A549 (cell line): ENCODE measurements at regions not wholly inside any gene's neighbourhood (a gene's known extent, or its start where the extent isn't known, plus 50 kb on each side); places are given as distances from the start of the nearest gene placed in this dataset.

Experiments
- CHD2 ChIP-seq: fragments of 150-350 bp; IDR thresholded peaks from 2 replicates; pipeline ENCODE4 v1.6.1; 2014; ENCODE audit warnings: low read length; ENCODE audit not compliant: partially characterized antibody
- EP300 ChIP-seq, 2 experiments: fragments of >200 bp; sonication (Bioruptor Twin); formaldehyde crosslinking; IDR thresholded peaks; 2 replicates in 1 of 2; 3 replicates in 1 of 2; pipeline ENCODE4 v1.6.1; 2016 to 2017
- ESRRA ChIP-seq: fragments of 150-350 bp; IDR thresholded peaks from 2 replicates; pipeline ENCODE4 v1.6.1; 2014; ENCODE audit warnings: mild to moderate bottlenecking, low read length, borderline replicate concordance
- FOSL2 ChIP-seq, 2 experiments: fragments of 450-650 bp in 1 of 2; fragments of >200 bp in 1 of 2; sonication (Bioruptor Twin) in 1 of 2; formaldehyde crosslinking; IDR thresholded peaks; 2 replicates each; pipeline versions ENCODE4 v1.5.0 to v1.6.1; 2016 to 2020; ENCODE audit warnings: mild to moderate bottlenecking in 1 of 2, moderate library complexity in 1 of 2
- GATA3 ChIP-seq: IDR thresholded peaks from 2 replicates; pipeline ENCODE4 v1.6.1; 2012; ENCODE audit warnings: borderline replicate concordance
- HEYL ChIP-seq: fragments of 250-450 bp; sonication (Bioruptor Pico); IDR thresholded peaks from 2 replicates; pipeline ENCODE4 v1.8.0; 2021; ENCODE audit warnings: mild to moderate bottlenecking, moderate library complexity
- POLR2A ChIP-seq: IDR thresholded peaks from 2 replicates; pipeline ENCODE4 v1.6.1; 2012; ENCODE audit warnings: mild to moderate bottlenecking, low read length
- POLR2AphosphoS2 ChIP-seq: conservative IDR thresholded peaks from 2 replicates; pipeline ENCODE4 v1.6.1; 2012; ENCODE audit warnings: low read length, improper control_type of control experiment, inconsistent platforms
- RFX5 ChIP-seq: fragments of 450-650 bp; IDR thresholded peaks from 2 replicates; pipeline ENCODE4 v1.7.1; 2014; ENCODE audit warnings: antibody characterized with exemption, mild to moderate bottlenecking, moderate library complexity
- TF ChIP-seq, protein P1 (sequence below): fragments of >200 bp; sonication (Bioruptor Twin); formaldehyde crosslinking; IDR thresholded peaks from 3 replicates; pipeline ENCODE4 v1.5.1; 2016
- TF ChIP-seq, protein P2 (sequence below): fragments of 250-450 bp; sonication (Bioruptor Pico); IDR thresholded peaks from 2 replicates; pipeline ENCODE4 v1.5.0; 2021; ENCODE audit warnings: mild to moderate bottlenecking, moderate library complexity, borderline replicate concordance
- TF ChIP-seq, protein P3 (sequence below): fragments of 150-350 bp; IDR thresholded peaks from 2 replicates; pipeline ENCODE4 v1.6.1; 2014; ENCODE audit warnings: low read depth, mild to moderate bottlenecking, low read length
- TF ChIP-seq, protein P4 (sequence below): IDR thresholded peaks from 2 replicates; pipeline ENCODE4 v1.6.1; 2012; ENCODE audit warnings: low read depth, borderline replicate concordance

DNA sequence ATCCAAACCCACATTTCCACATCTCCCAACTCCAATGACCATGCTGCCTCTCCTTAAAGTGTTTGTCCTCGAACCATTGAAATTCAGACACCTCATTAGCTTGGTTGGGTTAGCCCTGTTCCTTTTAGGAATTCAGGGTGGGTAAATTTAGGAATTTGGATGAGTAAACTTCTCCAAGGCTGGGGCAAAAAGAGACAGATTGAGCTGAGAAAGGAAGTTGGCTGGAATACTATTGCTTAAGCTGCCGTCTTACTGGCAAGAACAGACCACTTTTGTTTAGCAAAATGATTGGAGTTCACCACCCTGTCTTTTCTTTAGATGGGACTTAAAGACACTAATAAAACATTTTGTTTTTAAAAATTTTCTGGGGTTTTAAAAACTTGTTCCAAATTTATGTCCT, 143.6 kb upstream of the GDNF start:
- TF ChIP-seq, protein P1, sequence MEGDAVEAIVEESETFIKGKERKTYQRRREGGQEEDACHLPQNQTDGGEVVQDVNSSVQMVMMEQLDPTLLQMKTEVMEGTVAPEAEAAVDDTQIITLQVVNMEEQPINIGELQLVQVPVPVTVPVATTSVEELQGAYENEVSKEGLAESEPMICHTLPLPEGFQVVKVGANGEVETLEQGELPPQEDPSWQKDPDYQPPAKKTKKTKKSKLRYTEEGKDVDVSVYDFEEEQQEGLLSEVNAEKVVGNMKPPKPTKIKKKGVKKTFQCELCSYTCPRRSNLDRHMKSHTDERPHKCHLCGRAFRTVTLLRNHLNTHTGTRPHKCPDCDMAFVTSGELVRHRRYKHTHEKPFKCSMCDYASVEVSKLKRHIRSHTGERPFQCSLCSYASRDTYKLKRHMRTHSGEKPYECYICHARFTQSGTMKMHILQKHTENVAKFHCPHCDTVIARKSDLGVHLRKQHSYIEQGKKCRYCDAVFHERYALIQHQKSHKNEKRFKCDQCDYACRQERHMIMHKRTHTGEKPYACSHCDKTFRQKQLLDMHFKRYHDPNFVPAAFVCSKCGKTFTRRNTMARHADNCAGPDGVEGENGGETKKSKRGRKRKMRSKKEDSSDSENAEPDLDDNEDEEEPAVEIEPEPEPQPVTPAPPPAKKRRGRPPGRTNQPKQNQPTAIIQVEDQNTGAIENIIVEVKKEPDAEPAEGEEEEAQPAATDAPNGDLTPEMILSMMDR: no peak
- TF ChIP-seq POLR2AphosphoS2: no peak
- TF ChIP-seq, protein P2, sequence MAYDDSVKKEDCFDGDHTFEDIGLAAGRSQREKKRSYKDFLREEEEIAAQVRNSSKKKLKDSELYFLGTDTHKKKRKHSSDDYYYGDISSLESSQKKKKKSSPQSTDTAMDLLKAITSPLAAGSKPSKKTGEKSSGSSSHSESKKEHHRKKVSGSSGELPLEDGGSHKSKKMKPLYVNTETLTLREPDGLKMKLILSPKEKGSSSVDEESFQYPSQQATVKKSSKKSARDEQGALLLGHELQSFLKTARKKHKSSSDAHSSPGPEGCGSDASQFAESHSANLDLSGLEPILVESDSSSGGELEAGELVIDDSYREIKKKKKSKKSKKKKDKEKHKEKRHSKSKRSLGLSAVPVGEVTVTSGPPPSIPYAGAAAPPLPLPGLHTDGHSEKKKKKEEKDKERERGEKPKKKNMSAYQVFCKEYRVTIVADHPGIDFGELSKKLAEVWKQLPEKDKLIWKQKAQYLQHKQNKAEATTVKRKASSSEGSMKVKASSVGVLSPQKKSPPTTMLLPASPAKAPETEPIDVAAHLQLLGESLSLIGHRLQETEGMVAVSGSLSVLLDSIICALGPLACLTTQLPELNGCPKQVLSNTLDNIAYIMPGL (CRISPR knock-in tag): no peak
- TF ChIP-seq POLR2A: no peak
- TF ChIP-seq EP300 (IDR thresholded peaks at IDR 0.05): no peak
- TF ChIP-seq, protein P3, sequence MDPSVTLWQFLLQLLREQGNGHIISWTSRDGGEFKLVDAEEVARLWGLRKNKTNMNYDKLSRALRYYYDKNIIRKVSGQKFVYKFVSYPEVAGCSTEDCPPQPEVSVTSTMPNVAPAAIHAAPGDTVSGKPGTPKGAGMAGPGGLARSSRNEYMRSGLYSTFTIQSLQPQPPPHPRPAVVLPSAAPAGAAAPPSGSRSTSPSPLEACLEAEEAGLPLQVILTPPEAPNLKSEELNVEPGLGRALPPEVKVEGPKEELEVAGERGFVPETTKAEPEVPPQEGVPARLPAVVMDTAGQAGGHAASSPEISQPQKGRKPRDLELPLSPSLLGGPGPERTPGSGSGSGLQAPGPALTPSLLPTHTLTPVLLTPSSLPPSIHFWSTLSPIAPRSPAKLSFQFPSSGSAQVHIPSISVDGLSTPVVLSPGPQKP: no peak
- TF ChIP-seq CHD2: no peak
- no peak for TF ChIP-seq HEYL (CRISPR knock-in tag)
- TF ChIP-seq, protein P4, sequence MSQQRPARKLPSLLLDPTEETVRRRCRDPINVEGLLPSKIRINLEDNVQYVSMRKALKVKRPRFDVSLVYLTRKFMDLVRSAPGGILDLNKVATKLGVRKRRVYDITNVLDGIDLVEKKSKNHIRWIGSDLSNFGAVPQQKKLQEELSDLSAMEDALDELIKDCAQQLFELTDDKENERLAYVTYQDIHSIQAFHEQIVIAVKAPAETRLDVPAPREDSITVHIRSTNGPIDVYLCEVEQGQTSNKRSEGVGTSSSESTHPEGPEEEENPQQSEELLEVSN: no peak
- no peak for TF ChIP-seq GATA3
- no peak for TF ChIP-seq FOSL2 (IDR thresholded peaks at IDR 0.05)
- no peak for TF ChIP-seq FOSL2 (CRISPR knock-in tag; IDR thresholded peaks at IDR 0.05)
- no peak for TF ChIP-seq ESRRA
- no peak for TF ChIP-seq RFX5
